ENCODE measurements at regions not wholly inside any gene's neighbourhood (a gene's known extent, or its start where the extent isn't known, plus 50 kb on each side); places are given as distances from the start of the nearest gene placed in this dataset.
A peak's percentile ranks its signal among the peaks of the same experiment; 100 is the strongest.

GRCh38 chr13:21822029-21822428 is 151.2 kb downstream of the FGF9 start:
- no peak for DNase-seq

DNA sequence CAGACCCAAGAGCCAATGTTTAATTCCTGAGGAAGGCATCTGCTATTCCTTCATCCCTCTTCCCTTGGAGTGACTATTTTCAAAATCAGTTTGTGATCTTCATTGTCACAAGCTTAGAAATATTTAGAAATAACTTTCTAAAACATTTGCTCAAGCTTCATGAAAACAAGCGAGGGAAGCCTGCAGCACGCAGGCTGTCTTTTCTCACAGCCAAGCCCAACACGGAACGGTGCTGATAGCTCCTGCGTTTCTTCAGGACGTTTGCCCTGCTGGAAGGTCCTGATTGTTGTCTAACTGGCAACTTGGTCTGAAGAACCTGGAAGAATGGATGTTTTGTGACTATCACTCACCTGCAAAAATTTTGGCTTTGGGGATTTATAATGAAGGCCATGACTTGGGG is 152.5 kb downstream of the FGF9 start:
- no peak for DNase-seq

DNA sequence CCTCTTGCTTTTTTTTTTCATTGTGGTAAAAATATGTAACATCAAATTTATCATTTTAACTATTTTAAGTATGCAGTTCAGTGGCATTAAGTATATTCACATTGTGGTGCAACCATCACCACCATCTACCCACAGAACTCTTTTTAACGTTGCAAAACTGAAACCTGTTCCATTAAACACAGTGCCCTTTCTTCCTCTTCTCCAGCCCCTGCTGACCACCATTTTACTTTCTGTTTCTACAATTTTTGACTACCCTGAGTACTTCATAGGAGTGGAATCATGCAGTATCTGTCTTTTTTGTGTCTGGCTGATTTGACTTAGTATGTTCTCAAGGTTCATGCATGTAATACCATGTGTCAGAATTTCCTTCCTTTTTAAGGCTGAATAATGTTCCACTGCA is 153.1 kb downstream of the FGF9 start:
- no peak for DNase-seq

DNA sequence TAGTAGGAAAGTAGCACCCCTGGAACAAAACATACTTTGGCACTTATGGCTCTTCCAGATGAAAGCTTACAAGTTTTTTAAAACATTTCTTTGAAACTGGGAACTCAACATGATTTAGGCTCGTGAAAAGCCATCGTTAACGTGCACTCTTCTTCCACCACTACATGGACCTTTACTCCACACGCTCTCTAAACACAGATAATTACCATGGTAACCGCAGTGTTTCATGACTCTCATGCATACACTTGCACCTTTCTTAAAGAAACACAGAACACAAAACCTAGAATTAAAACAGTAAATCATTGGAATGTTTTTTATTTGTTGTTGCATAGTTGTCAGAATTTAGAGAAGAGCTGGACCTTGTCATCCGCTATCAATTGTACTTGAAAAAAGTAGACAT is 154.3 kb downstream of the FGF9 start:
- DNase-seq = no peak

- no peak for DNase-seq
These were observed 154.9 kb downstream of the FGF9 start for GRCh38 chr13:21825801-21826200.

DNA sequence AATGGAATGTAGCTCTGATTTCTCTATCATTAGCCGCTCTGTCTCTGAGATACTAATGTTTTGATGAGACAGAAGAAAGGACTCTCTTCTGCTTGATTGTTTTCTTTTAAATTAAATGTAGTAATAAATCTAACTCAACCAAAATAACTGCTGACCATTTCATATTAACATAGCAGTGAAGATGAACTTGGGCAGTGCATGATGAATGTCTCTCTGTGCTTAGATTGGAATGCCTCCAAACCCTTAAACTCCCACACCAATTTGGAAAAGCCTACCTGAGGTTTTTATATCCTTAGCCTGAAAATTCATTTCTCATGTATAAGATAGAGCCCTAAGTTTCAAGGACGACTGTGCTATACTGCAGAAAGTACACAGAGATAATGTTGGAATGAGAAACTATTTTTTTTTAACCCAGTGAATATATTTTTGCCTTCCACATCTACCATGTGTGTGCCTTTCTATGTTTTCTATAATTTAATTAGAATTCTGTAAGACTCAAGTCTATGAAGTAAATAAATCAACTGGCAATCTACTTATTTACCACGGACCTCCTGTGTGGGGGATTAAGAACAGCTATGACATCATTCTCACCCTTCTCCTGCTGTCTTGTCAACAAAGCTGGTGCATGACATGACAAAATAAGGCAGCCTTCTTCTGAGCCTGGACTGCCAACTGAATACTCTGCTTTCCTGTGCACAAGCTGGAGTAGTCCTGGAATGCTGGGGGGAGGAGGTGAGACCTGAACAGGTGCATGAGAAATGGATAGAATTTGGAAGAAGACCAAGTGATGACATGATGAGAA is 155.5 kb downstream of the FGF9 start:
- DNase-seq = no peak

DNA sequence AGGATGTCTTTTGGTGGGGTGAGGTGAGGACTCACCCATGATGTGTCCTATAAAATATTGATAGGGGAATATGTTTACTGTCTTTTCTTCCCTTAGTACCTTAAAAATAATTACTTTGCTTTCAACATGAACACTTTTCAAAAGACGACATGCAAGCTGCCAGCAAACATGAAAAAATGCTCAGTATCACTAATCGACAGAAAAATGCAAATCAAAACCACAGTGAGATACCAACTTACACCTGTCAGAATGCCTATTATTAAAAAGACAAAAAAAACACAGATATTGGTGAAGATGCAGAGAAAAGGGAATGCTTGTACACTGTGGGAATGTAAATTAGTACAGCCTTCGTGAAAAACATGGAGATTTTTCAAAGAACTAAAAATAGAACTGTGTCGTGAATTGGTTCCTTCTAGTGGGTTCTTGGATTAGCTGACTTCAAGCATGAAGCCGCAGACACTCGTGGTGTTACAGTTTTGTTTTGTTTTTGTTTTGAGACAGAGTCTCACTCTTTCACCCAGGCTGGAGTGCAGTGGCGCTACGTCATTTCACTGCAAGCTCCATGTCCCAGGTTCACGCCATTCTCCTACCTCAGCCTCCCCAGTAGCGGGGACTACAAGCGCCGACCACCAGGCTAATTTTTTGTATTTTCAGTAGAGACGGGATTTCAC is 160.9 kb downstream of the FGF9 start:
- DNase-seq = no peak

DNA sequence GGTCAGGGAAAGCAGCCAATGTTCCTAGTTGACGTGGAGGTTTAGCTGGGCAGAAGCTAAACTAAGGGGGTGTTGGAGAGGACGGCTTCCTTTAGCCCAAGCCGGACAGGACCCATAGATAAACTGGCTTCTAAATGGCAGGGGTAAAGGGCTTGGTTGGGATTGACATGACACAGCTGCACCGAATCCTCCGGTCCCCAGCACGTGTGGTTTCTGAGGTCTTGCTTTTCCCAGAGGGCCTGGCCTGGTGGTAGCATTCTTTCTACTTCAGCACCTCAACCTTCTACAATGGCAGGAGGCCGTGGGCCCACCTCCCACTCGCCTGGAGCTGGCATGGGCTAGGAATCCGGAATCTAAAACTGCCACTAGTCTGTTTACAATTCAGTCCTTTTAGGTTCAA is 163.0 kb downstream of the FGF9 start:
- DNase-seq = no peak

- no peak for DNase-seq
These were observed 163.6 kb downstream of the FGF9 start for GRCh38 chr13:21834521-21834920.

DNA sequence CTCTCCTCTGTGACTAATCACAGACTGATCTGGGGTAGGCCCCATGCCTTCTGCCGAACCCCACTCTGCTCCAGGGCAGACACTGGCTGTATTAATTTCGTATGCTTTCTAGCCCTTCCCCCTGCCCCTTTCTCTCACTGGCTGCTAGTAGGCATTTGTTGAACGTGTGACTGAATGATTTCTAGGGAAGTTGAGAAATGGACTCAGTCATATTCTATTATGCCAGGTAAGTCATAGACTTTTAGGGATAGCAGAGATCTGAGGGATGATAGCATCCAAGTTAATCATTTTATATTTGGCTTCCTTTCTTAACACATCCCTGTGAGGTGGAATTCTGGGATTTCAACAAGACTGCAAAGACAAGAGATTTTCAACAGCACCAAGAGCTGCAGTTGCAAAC is 166.4 kb downstream of the FGF9 start:
- DNase-seq = no peak

GRCh38 chr13:21837841-21838551 is 167.1 kb downstream of the FGF9 start:
- peak; percentile 62 for DNase-seq

GRCh38 chr13:21846605-21847004 is 175.7 kb downstream of the FGF9 start:
- DNase-seq = no peak

DNA sequence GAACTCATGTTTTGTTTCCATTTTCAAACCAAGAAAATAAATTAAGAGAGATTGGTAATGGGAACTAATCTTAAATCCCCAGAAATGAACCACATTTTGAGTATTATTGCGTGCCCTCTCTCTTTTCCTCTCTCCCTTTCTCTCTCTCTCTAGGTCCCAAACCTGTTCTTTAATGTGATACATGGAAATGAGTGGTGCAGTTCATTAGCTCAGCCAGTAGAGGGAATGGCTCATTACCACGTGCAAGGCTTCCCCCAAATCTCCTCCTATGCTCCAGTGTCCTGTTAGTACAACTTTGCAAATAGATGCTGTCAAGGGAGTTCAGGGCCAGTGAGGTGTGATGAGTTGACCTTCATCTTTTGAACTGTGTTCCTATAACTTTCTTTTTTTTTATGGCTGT is 178.4 kb downstream of the FGF9 start:
- peak; percentile 20 for DNase-seq

DNA sequence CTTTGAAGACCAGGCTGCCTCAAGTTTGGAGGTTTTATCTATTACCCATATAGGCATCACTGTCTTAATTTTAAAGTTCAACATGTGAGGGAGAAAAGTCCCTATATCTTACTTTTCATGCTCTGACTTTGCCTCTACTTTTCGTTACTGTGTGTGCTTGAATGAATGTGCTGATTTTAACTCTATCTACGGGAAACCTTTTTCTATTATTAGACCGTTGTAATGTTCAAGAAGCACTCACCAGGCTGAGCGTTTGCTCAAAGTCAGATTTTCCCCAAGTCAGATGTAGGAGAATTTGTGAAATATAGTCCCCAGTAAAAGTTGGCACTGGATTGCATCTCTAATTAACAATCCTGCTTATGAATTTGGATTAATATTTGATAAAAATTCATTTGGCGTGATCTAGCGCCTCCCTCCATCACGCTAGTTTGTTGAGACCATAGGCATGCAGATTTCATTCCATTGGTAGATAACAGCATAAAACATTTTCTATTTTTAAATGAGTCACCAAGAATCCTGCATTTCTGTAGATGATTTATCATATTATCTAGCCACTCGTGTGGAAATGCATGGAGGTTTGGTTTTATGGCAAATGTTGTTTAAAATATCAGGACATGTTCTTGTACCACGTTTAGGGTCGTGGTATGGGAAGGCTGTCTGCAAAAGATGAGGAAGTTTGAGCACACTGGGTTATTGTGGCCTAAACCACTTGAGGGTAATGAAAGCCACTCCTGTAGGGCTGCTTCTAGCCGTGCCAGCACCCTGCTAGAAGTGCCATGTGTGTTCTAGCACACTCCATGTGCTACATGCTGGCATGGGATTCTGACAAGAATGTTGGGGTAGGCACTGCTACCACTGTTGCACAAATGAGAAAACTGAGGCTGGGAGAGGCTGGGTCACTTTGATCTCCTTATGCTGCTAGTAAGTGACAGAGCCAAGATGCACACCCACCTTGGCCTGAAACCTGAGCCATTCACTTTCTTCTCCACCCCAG is 179.4 kb downstream of the FGF9 start:
- peak; percentile 57 for DNase-seq

GRCh38 chr13:21852043-21852442 is 181.2 kb downstream of the FGF9 start:
- DNase-seq = peak; percentile 25

- DNase-seq = no peak
These were observed 182.9 kb downstream of the FGF9 start for GRCh38 chr13:21853779-21854178.

DNA sequence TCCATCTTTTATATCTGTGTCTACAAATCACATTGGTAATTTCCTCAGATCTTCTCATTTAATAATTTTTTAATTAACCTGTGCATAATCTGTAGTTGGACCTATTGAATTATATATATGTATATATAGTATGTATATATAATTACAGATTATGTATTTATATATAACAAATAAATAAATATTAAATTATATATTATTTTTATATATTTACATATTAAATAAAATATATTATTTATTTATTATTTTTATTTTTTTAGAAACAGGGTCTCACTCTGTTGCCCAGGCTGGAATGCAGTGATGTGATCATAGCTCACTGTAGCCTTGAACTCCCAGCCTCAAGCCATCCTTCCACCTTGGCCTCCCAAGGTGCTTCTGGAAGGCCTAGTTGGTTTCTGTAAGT is 197.9 kb downstream of the FGF9 start:
- no peak for DNase-seq

GRCh38 chr13:21871382-21871781 is 200.5 kb downstream of the FGF9 start:
- DNase-seq = no peak

- DNase-seq = no peak
These were observed 201.0 kb downstream of the FGF9 start for GRCh38 chr13:21871919-21872318.

DNA sequence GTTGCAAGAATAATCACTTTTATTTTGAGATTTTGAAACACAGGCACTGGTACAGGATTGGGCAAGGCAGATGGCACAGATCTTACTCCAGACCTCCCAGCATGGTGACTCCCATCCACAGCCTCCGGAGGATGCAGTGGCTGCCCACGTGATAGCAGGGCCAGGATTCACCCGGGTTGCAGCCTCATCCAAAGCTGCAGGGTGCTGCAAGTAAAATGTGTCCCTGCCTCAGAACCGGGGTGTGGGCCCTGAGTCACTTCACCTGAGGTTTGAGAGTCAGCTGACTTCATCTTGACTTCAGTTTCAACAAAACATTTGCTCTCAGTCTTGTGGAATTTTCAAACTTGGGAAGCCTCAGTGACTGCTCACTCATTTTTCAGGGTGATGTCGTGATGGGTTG is 201.9 kb downstream of the FGF9 start:
- DNase-seq = no peak

DNA sequence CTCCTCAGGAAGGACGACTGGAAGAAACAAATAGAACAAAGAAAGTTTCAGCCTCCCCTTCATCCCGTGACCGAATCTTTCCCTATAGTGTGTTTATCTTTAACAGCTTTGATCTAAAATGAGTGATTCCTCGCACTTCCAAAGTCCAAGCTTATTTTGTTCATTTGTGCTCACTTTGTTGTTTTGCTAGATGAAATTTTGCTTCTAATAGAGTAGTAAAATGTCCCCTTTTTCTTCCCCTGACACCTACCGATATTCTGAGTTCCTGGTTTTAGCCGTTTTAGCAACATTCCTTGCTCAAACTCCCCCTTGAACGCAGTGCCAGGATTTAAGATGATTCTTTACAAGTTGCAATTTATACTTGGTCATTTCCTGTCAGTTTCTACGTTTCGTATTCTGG is 204.2 kb downstream of the FGF9 start:
- DNase-seq = no peak

GRCh38 chr13:21879263-21879914 is 208.5 kb downstream of the FGF9 start:
- DNase-seq = no peak
